Fibroblast of pulmonary artery (primary cell): ENCODE measurements at regions not wholly inside any gene's neighbourhood (a gene's known extent, or its start where the extent isn't known, plus 50 kb on each side); places are given as distances from the start of the nearest gene placed in this dataset.

Experiments
- DNase-seq: peaks from one replicate; pipeline ENCODE4 v3.0.0-alpha.2; 2010; ENCODE audit warnings: low read depth
- H3K4me3 ChIP-seq: replicated peaks from 2 replicates; pipeline ENCODE4 v1.5.1; 2011; ENCODE audit warnings: low read depth, mild to moderate bottlenecking, control low read depth, low read length, moderate library complexity
- TF ChIP-seq, protein P1 (sequence below): IDR thresholded peaks from 2 replicates; pipeline ENCODE4 v1.5.1; 2011; ENCODE audit warnings: mild to moderate bottlenecking, control low read depth, low read length, inconsistent platforms; ENCODE audit errors: missing control alignments

DNA sequence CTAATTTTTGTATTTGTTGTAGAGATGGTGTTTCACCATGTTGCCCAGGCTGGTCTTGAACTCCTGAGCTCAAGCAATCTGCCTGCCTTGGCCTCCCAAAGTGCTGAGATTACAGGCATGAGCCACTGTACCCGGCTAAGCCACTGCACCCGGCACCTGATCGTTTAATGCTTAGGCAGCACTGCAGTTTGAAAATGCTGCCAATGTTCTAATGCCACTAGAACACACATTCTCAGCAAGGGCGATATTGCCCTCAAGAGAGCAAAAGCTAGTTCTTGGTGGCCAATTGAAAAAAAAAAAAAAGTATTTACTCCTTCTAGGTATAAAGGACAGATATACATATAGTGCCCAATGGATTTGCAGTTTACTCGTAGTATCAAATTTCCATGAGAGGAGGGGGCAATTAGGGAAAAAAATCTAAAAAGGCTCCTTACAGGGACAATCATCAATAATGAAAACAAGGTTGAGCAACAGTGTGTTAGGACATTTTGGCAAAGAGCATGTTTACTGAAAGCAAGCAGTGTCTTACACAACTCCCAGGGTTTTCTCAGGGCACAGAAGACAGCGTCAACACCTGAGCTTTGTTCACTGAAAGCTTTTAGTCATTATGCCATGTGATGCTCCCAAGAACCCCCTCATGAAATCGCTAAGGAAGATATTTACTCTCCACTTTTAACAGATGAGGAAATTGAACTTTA lies 199.9 kb upstream of the PKDCC start:
- TF ChIP-seq, protein P1, sequence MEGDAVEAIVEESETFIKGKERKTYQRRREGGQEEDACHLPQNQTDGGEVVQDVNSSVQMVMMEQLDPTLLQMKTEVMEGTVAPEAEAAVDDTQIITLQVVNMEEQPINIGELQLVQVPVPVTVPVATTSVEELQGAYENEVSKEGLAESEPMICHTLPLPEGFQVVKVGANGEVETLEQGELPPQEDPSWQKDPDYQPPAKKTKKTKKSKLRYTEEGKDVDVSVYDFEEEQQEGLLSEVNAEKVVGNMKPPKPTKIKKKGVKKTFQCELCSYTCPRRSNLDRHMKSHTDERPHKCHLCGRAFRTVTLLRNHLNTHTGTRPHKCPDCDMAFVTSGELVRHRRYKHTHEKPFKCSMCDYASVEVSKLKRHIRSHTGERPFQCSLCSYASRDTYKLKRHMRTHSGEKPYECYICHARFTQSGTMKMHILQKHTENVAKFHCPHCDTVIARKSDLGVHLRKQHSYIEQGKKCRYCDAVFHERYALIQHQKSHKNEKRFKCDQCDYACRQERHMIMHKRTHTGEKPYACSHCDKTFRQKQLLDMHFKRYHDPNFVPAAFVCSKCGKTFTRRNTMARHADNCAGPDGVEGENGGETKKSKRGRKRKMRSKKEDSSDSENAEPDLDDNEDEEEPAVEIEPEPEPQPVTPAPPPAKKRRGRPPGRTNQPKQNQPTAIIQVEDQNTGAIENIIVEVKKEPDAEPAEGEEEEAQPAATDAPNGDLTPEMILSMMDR: no peak
- peak; percentile 71 for DNase-seq

DNA sequence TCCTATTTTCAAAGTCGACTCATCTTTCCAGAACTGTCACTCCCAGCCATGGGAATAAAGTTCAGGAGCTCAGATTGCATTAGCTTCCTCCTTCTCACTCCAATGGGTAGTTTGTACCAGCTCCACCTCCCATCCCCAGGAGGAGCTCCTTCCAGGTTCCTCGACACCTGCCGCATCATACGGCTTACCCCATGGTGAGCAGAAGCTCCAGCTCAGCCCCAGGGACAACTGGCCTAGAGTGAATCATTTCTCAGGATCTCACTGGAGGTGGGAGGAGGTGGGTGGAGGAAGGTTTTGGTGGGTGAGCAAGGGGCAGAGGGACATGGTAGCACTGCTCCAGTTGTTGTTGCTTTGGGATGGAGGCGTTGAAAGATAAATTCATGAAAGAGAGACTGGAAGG lies 196.3 kb upstream of the PKDCC start:
- TF ChIP-seq, protein P1: no peak
- no peak for DNase-seq
- no peak overlapping the region for H3K4me3 ChIP-seq

More for the DNA sequence above, 199.9 kb upstream of the PKDCC start:
- H3K4me3 ChIP-seq: no peak overlapping the region

GRCh38 chr2:41853427-41854191 lies 194.2 kb upstream of the PKDCC start:
- DNase-seq: peak; percentile 72
- TF ChIP-seq, protein P1: peak; percentile 76

DNA sequence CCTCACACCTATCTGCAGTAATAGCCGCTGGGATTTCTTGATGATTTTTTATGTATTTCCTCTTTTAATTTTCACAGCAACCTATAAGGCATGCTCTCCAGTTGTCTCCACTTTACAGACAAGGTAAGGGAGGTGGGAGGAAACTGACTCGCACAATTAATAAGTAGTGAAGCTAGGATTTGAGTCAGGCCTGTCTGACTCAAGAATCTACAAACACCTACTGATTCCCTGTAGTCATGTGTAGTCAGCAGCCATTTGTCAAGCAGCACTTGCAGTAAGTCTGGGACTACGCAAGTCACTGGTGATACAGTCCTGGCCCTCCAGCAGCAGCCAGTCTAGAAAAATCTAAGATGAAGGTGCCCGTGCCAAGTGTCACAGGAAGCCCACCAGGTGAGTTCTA lies 193.6 kb upstream of the PKDCC start:
- TF ChIP-seq, protein P1: no peak
- no peak for DNase-seq
- no peak overlapping the region for H3K4me3 ChIP-seq

More at GRCh38 chr2:41853427-41854191, 194.2 kb upstream of the PKDCC start:
- no peak overlapping the region for H3K4me3 ChIP-seq

GRCh38 chr2:41856946-41857345 lies 190.9 kb upstream of the PKDCC start:
- TF ChIP-seq, protein P1: no peak
- no peak overlapping the region for H3K4me3 ChIP-seq
- DNase-seq: no peak

- TF ChIP-seq, protein P1: no peak
Observed at GRCh38 chr2:41859615-41860514, 188.0 kb upstream of the PKDCC start.

More at GRCh38 chr2:41859615-41860514, 188.0 kb upstream of the PKDCC start:
- peak; percentile 34 for DNase-seq
- H3K4me3 ChIP-seq: no peak overlapping the region
